H1 (cell line): ENCODE measurements at regions not wholly inside any gene's neighbourhood (a gene's known extent, or its start where the extent isn't known, plus 50 kb on each side); places are given as distances from the start of the nearest gene placed in this dataset.

Experiments
- CEBPB ChIP-seq: IDR thresholded peaks from 2 replicates; pipeline ENCODE4 v1.6.1; 2012; ENCODE audit warnings: low read depth, low read length
- CTCF ChIP-seq, 3 experiments: IDR thresholded peaks; 1 replicate in 2 of 3; 2 replicates in 1 of 3; pipeline versions ENCODE4 v1.5.1 to v1.6.1; 2011; ENCODE audit warnings: low read length in 3 of 3, mild to moderate bottlenecking in 3 of 3, inconsistent platforms in 2 of 3, low read depth in 1 of 3, moderate library complexity in 1 of 3; ENCODE audit not compliant: insufficient read depth in 1 of 3; ENCODE audit errors: control extremely low read depth in 1 of 3
- EZH2 ChIP-seq: fragments of 200-600 bp; sonication (generic); IDR thresholded peaks from 2 replicates; pipeline ENCODE4 v1.7.1; 2012; ENCODE audit warnings: low read depth, mild to moderate bottlenecking, moderate library complexity, low read length, inconsistent platforms; ENCODE audit not compliant: severe bottlenecking
- GABPA ChIP-seq: IDR thresholded peaks from 2 replicates; pipeline ENCODE4 v1.6.1; 2011; ENCODE audit warnings: mild to moderate bottlenecking, low read length, moderate library complexity, borderline replicate concordance; ENCODE audit not compliant: insufficient read depth
- JUND ChIP-seq: IDR thresholded peaks from 2 replicates; pipeline ENCODE4 v1.6.1; 2011; ENCODE audit warnings: mild to moderate bottlenecking, improper control_type of control experiment, low read length
- POLR2AphosphoS5 ChIP-seq: IDR thresholded peaks from 2 replicates; pipeline ENCODE4 v1.6.1; 2011; ENCODE audit warnings: low read depth, low read length
- SIN3A ChIP-seq, 2 experiments: IDR thresholded peaks in 1 of 2; conservative IDR thresholded peaks in 1 of 2; 2 replicates each; pipeline ENCODE4 v1.6.1; 2011 to 2012; ENCODE audit warnings: low read length in 2 of 2, improper control_type of control experiment in 1 of 2, low read depth in 1 of 2, mild to moderate bottlenecking in 1 of 2

- TF ChIP-seq JUND (no peak), SIN3A (conservative IDR thresholded peaks at IDR 0.05 in 1 of 2, IDR thresholded peaks at IDR 0.05 in 1 of 2; ENCODE audit: low read depth in 1 of 2, low read length in 2 of 2) (no peak), EZH2 (no peak), POLR2AphosphoS5 (no peak), CTCF (IDR thresholded peaks at IDR 0.05; ENCODE audit: control extremely low read depth in 1 of 3, insufficient read depth in 1 of 3, low read depth in 1 of 3, low read length in 3 of 3) (no peak), CEBPB (no peak), GABPA (no peak)
Measured at GRCh38 chr9:78144663-78145377, 91.1 kb upstream of the CEP78 start.
